Lower lobe of right lung (tissue), 2 donors: ENCODE measurements at regions not wholly inside any gene's neighbourhood (a gene's known extent, or its start where the extent isn't known, plus 50 kb on each side); places are given as distances from the start of the nearest gene placed in this dataset.

Experiments
- ATAC-seq, 2 donors: fragments of 200-7000 bp; cut with Tn5 transposase; one replicate each; pipeline ENCODE4 v1.9.1; 2020 to 2022; ENCODE audit warnings: mild to moderate bottlenecking in 2 of 2, moderate library complexity in 2 of 2
- DNase-seq: peaks from one replicate; pipeline ENCODE4 v3.0.0-alpha.2; 2020
- H3K27ac ChIP-seq: fragments of 200-600 bp; one replicate; pipeline ENCODE4 v1.8.0; 2022
- H3K27me3 ChIP-seq: fragments of 200-600 bp; one replicate; pipeline ENCODE4 v1.8.0; 2022; ENCODE audit warnings: low read depth
- H3K36me3 ChIP-seq: fragments of 200-600 bp; one replicate; pipeline ENCODE4 v1.8.0; 2022; ENCODE audit warnings: mild to moderate bottlenecking
- H3K4me1 ChIP-seq: fragments of 200-600 bp; one replicate; pipeline ENCODE4 v1.8.0; 2022
- H3K4me3 ChIP-seq: fragments of 200-600 bp; one replicate; pipeline ENCODE4 v1.8.0; 2022; ENCODE audit warnings: mild to moderate bottlenecking
- H3K9me3 ChIP-seq: fragments of 200-600 bp; one replicate; pipeline ENCODE4 v1.8.0; 2022
- CTCF ChIP-seq: fragments of 200-600 bp; IDR thresholded peaks from one replicate; pipeline ENCODE4 v1.8.0; 2022; ENCODE audit warnings: antibody characterized with exemption, mild to moderate bottlenecking
- intact Hi-C: fragments of 100-400 bp; cut with DNase I; formaldehyde crosslinking; loops from one replicate; pipeline ENCODE4 v1.11.0; 2022
- donor health status: DM: no; HTN: yes; CAD: no; lungs with severe emphysema.

GRCh38 chr1:199847021-199847420 lies 180.5 kb upstream of the NR5A2 start:
- no peaks in the 10 kb centered on the region for H3K27me3 ChIP-seq
- H3K4me3 ChIP-seq, result no peak overlapping the region
- ATAC-seq, result no peak
- no peak for TF ChIP-seq CTCF
- no peak overlapping the region for H3K27ac ChIP-seq
- DNase-seq, result no peak
- H3K36me3 ChIP-seq, result no peaks in the 10 kb centered on the region
- H3K4me1 ChIP-seq, result no peaks in the 10 kb centered on the region
- H3K9me3 ChIP-seq, result no peaks in the 10 kb centered on the region
- intact Hi-C loops, result no loop called here

- intact Hi-C loops, result no loop called here
- Histone ChIP-seq H3K27me3 (no peaks in the 10 kb centered on the region), H3K36me3 (no peaks in the 10 kb centered on the region), H3K4me1 (no peaks in the 10 kb centered on the region), H3K9me3 (no peaks in the 10 kb centered on the region), H3K27ac (no peak overlapping the region), H3K4me3 (no peak overlapping the region)
- DNase-seq, result no peak
- no peak for TF ChIP-seq CTCF
- ATAC-seq, result no peak
Measured at GRCh38 chr1:199851439-199852140, 175.9 kb upstream of the NR5A2 start.

- Histone ChIP-seq H3K27ac (no peak overlapping the region), H3K4me3 (no peak overlapping the region), H3K4me1 (peaks cover 5% of the 10 kb centered on the region), H3K36me3 (no peaks in the 10 kb centered on the region), H3K9me3 (no peaks in the 10 kb centered on the region), H3K27me3 (no peaks in the 10 kb centered on the region)
- DNase-seq (no peak), ATAC-seq (no peak)
- no peak for TF ChIP-seq CTCF
- intact Hi-C loops, result no loop called here
Measured at GRCh38 chr1:199854686-199855321, 172.7 kb upstream of the NR5A2 start.

GRCh38 chr1:199855580-199855979 lies 171.9 kb upstream of the NR5A2 start:
- Histone ChIP-seq H3K27me3 (no peaks in the 10 kb centered on the region), H3K9me3 (no peaks in the 10 kb centered on the region), H3K4me3 (no peak overlapping the region), H3K27ac (no peak overlapping the region), H3K4me1 (peaks cover 5% of the 10 kb centered on the region), H3K36me3 (no peaks in the 10 kb centered on the region)
- DNase-seq, result no peak
- no peak for TF ChIP-seq CTCF
- no peak for ATAC-seq
- intact Hi-C loops, result no loop called here

- TF ChIP-seq CTCF, result no peak
- Histone ChIP-seq H3K27ac (no peak overlapping the region), H3K27me3 (no peaks in the 10 kb centered on the region), H3K36me3 (no peaks in the 10 kb centered on the region), H3K4me1 (peaks cover 5% of the 10 kb centered on the region), H3K9me3 (no peaks in the 10 kb centered on the region), H3K4me3 (no peak overlapping the region)
- ATAC-seq, result no peak
- DNase-seq, result no peak
- intact Hi-C loops, result no loop called here
Measured at GRCh38 chr1:199856216-199856780, 171.2 kb upstream of the NR5A2 start.
